IMR-90 (cell line): ENCODE measurements at regions not wholly inside any gene's neighbourhood (a gene's known extent, or its start where the extent isn't known, plus 50 kb on each side); places are given as distances from the start of the nearest gene placed in this dataset.

ENCODE experiments used
- CTCF ChIP-seq: conservative IDR thresholded peaks from 2 replicates; pipeline ENCODE4 v1.5.1; 2012; ENCODE audit warnings: mild to moderate bottlenecking, low read depth, low read length, improper control_type of control experiment
- MAFK ChIP-seq: IDR thresholded peaks from 2 replicates; pipeline ENCODE4 v1.6.1; 2012; ENCODE audit warnings: low read depth, low read length, improper control_type of control experiment
- MXI1 ChIP-seq: IDR thresholded peaks from 2 replicates; pipeline ENCODE4 v1.6.1; 2012; ENCODE audit warnings: low read depth, mild to moderate bottlenecking, low read length, moderate library complexity, borderline replicate concordance
- POLR2A ChIP-seq: IDR thresholded peaks from 2 replicates; pipeline ENCODE4 v1.6.1; 2012; ENCODE audit warnings: mild to moderate bottlenecking, low read depth, low read length

DNA sequence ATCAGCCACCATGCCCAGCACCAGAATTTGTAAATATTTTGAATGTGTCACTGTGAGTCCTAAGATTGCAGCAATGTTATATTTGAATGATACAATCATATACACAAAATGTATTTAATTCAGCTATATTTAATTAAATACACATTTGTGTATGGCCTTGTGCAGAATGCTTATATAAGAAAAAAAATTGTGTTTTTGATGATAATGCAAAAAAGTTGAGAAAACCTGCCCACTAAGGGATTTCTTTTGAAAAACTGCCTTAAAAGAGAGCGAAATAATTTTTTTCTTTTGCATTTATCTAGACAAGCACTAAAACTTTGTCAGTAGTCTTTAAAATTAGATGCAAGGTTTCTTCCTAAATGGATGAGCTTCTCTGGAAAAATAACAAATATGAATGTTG is 68.1 kb upstream of the OTUD4 start:
- TF ChIP-seq POLR2A (no peak), CTCF (no peak), MXI1 (no peak), MAFK (peak; percentile 82)
